GM21619 (cell line): ENCODE measurements at regions not wholly inside any gene's neighbourhood (a gene's known extent, or its start where the extent isn't known, plus 50 kb on each side); places are given as distances from the start of the nearest gene placed in this dataset.

Experiments used
- ATAC-seq: cut with Tn5 transposase; IDR thresholded peaks from one replicate; pipeline ENCODE4 v1.9.1; 2021; ENCODE audit not compliant: unreplicated experiment

DNA sequence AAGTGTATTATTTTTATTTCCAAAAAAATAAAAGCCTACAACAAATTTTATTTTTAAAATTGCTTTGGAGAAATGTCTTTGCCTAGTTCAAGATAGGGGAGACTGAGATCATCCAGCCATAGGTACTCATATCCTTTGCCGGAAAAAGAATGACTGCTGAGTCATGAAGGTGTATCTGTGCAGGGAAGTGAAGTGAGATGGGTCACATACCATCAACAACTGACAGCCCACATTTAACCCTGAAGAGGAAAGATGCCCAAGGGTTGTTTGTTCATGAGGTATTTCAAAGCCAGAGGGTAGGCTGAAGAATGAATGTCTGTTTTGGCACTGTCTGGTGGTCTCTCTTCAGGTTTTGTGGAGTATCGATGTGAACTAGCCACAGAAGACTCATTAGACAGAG is 106.7 kb upstream of the TTC29 start:
- ATAC-seq: no peak

DNA sequence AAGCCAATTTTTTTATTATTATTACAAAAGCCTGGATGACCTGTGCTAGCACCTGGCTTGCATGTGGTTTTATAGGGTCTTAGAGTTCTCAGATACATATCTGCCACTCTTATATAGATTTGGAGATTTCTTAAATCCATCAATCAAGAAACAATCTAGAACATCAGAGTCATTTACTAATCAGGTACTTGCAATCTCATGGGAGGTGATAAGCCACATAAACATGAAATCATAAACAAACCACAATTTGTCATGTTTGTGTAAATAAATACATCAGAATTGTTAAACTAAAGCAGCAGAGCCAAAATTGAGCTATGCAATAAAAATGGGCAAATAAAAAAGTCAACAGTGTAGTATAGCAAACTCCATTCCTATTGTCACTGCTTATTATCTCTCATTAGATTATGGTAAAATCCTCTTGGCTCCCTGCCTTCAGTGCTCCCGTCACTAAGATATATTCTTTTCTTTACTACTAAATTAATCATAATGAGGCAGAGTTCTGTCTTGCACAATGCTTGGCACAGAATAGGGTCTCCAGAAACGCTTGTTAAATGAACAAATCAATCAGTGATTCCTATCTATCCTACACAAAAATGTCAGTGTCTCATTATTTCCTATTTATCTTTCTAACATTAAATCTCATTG is 108.7 kb upstream of the TTC29 start:
- no peak for ATAC-seq

- no peak for ATAC-seq
These were observed 111.4 kb upstream of the TTC29 start for GRCh38 chr4:147056940-147057610.

DNA sequence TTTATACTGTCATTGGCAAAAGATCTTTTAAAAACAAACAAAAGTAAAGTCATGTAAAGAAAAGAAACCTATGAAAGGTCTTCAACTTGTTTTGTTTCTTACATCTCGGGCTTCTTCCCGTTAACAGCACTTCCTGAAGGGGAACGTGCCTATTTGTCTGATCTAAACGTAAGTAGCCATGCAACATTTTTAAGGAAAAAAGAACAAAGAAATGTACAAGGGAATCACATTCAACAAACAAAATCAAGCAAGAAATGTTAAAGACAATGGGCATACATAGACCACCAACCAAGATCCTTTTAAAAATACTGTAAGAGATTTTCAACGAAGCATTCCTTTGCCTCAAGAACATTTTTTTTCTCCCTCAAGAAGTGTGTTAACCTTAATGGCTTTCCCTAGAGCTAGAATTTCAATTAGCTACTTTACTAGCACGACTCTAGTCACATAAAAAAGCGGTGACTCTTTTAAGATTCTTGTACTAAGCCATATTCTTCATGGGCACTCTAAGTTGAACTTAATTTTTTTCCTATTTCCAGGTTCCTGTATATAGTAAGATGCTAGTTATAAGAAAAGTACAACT is 112.0 kb upstream of the TTC29 start:
- no peak for ATAC-seq

GRCh38 chr4:147059064-147059731 is 113.5 kb upstream of the TTC29 start:
- ATAC-seq: no peak

DNA sequence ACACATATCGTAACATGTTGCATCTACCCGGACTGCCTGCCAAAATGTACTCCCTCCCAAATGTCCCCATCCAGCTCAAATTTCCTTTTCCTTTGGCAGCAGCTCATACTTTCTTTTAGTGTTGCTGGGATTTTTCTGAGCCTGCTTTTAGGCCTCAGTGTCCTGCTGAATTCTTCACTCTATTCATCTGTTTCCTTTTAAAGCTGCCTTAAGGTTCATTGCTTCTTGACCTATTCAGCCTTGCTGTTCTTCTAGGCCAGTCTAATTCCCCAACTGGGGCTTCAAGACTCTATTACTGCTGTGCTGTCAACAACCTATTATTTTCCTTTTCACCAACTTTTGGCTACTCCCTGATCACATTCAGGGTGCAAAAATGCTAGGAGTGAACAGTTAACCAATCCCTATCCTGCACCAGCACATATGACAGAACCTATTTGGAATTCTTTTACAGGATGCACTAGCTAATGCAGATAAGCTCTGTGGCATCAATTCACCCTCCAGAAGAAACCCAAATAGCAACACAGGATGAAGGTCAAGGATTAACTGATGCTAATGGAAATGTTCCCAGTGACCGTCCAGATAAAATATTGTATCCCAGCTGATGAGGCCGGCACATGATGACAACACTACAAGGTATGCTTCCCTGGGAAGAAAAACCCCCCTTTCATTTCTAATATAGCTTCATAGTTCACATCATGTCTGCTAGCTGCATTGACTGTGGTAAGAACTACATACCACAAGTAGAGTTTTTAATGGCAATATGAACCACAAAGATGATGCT is 114.7 kb upstream of the TTC29 start:
- ATAC-seq: no peak

GRCh38 chr4:147064856-147065255 is 119.2 kb upstream of the TTC29 start:
- ATAC-seq: no peak

- ATAC-seq: no peak
These were observed 122.9 kb upstream of the TTC29 start for GRCh38 chr4:147068564-147068963.

DNA sequence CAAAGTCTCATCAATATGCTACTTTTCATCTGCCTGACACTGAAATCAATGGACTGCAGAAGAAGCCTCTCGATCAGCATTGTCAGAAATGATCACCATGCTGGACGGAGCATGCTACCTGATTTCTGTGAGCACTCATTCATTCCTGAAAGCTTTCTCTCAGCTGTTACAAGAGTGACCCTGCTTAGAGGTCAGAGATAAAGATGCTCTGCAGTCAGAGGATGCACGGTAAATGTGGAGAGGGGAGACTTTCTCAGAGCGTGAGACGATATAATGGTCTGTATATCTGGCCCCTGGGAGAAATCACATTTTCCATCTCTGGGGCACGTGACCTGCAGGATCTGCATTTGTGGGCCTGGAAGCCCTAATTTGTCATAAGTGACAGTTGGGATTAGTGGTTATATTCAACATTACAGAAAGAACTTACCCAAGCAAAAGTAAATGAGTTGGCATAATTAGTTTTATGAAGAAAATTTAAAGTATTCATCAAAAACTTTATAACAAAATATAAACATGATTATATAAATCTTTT is 125.6 kb upstream of the TTC29 start:
- ATAC-seq: no peak

DNA sequence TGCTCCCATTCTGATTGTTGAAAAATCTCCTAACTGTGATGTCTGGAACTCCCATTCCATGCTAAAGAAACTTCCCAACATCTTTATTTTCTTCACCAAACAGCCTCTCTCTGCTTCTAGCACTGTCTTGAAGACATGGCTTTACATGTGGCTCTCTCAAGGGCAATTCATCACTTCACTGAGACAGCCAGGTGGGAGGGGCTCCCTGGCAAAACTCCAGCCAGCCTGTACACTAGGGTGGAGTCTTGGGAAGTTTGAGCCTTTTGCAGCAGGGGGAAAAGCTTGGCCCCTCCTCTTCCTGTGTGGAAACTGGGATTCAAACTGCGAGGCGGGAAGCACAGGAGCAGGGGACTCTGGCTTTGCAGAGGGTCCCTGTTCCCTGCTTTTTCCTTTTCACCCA is 130.5 kb upstream of the TTC29 start:
- no peak for ATAC-seq

GRCh38 chr4:147076728-147077127 is 131.1 kb upstream of the TTC29 start:
- ATAC-seq: no peak

- no peak for ATAC-seq
These were observed 132.7 kb upstream of the TTC29 start for GRCh38 chr4:147078362-147078761.

DNA sequence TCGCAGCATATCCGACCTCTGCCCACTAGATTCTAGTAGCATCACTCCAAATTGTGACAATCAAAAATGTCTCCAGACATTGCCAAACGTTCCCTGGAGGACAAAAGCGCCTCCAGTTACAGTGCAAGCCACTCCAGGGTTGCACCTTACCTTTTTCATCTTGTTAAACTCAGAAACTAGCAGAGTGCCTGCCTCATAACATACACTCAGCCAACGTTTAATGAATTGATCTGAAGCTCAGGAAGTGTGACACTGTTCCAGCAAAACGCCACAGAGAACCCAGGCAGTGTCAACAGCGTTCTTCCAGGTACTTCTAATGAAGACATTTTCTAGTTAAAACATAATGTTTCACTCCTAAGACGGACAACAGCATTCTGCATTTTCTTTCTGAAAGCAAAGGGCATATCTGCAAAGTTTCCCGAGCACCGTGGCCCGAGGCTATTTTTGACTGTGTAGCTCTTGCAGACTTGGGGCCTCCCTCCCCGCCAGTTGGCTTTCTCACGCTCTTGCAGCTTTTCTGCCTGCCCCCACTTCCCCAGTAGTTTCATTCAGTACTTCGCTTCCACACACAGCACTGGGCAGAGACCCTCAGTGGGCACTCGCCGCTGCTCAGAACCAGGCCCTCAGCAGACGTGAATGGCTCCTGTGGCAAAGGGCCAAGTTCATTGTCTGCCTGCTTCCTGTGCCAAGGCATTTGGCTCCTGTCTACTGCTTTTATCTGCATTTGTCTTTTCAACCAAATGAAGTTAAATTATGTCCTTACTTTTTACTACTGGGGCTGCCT is 133.4 kb upstream of the TTC29 start:
- ATAC-seq: no peak

- no peak for ATAC-seq
These were observed 139.2 kb upstream of the TTC29 start for GRCh38 chr4:147084861-147085260.

GRCh38 chr4:147085781-147086180 is 140.1 kb upstream of the TTC29 start:
- ATAC-seq: no peak

- ATAC-seq: no peak
These were observed 142.5 kb upstream of the TTC29 start for GRCh38 chr4:147088146-147088545.

- no peak for ATAC-seq
These were observed 144.8 kb upstream of the TTC29 start for GRCh38 chr4:147090486-147090885.

GRCh38 chr4:147093206-147093605 is 147.5 kb upstream of the TTC29 start:
- no peak for ATAC-seq

DNA sequence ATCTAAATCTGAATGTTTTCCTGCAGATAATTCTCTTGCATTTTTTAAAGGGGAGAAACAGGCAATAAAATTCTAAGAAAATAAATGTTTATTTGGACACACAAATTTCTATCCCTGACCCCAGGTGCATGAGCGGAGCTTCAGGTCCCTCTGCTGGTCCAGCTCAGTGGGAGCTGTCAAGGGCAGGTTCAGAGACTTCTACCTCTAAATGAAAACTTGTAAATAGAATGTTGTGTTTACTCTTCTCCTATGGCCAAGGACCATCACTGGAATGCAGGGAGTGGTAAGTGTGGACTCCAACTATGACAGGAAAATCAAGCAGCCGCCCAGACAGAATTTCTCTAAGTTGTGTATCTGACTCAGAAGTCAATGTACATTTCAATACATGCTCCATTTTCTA is 148.6 kb upstream of the TTC29 start:
- no peak for ATAC-seq
